ENCODE measurements at regions not wholly inside any gene's neighbourhood (a gene's known extent, or its start where the extent isn't known, plus 50 kb on each side); places are given as distances from the start of the nearest gene placed in this dataset.

DNA sequence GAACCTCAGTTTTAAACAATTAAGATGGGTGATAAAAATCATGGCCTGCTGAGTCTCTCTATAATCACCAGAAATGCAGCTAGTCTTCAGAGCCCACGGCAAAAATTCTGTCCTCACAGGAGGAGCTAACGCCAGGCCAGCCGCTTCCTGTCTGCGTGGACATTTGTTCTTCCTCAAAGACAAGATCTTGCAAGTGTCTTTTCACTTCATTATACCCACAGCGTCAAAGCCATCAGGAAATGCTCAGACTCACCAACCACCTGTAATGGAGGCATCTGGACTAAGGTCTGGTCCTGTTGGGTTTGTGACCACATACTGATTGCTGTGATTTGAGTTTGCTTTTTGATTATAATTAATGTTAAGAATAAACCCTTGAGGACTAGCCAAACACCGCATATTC, 473.8 kb upstream of the MC4R start:
- TF ChIP-seq, protein P1, sequence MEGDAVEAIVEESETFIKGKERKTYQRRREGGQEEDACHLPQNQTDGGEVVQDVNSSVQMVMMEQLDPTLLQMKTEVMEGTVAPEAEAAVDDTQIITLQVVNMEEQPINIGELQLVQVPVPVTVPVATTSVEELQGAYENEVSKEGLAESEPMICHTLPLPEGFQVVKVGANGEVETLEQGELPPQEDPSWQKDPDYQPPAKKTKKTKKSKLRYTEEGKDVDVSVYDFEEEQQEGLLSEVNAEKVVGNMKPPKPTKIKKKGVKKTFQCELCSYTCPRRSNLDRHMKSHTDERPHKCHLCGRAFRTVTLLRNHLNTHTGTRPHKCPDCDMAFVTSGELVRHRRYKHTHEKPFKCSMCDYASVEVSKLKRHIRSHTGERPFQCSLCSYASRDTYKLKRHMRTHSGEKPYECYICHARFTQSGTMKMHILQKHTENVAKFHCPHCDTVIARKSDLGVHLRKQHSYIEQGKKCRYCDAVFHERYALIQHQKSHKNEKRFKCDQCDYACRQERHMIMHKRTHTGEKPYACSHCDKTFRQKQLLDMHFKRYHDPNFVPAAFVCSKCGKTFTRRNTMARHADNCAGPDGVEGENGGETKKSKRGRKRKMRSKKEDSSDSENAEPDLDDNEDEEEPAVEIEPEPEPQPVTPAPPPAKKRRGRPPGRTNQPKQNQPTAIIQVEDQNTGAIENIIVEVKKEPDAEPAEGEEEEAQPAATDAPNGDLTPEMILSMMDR (IDR thresholded peaks at IDR 0.05; ENCODE audit: unreplicated experiment): no peak
- no peaks in the 10 kb centered on the region for H3K36me3 Mint-ChIP-seq (ENCODE audit: low read depth, unreplicated experiment)
- H3K4me3 Mint-ChIP-seq (ENCODE audit: unreplicated experiment): no peak overlapping the region
- peaks cover 1% of the 10 kb centered on the region for H3K27me3 Mint-ChIP-seq (ENCODE audit: unreplicated experiment)
- no peak overlapping the region for H3K27ac Mint-ChIP-seq (ENCODE audit: unreplicated experiment)
- no peaks in the 10 kb centered on the region for H3K9me3 Mint-ChIP-seq (ENCODE audit: unreplicated experiment)
- H3K4me1 Mint-ChIP-seq (ENCODE audit: unreplicated experiment): no peaks in the 10 kb centered on the region
- no peak for DNase-seq (ENCODE audit: low spot score)

DNA sequence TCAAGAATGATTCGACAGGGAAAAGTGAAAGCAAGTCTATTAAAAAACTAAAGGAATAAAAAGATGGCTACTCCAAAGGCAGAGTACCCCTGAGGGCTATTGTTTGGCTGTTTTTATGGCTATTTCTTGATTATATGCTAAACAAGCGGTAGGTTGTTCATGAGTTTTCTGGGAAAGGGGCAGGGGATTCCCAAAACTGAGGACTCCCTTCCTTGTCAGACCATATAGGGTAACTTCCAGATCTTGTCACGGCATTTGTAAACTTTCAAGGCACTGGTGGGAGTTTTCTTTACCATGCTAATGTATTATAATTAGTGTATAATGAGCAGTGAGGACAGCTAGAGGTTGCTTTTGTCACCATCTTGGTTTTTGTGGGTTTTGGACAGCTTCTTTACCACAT, 474.9 kb upstream of the MC4R start:
- Mint-ChIP-seq H3K4me3 (ENCODE audit: unreplicated experiment) (no peak overlapping the region), H3K27ac (ENCODE audit: unreplicated experiment) (no peak overlapping the region), H3K27me3 (ENCODE audit: unreplicated experiment) (no peaks in the 10 kb centered on the region), H3K9me3 (ENCODE audit: unreplicated experiment) (no peaks in the 10 kb centered on the region), H3K4me1 (ENCODE audit: unreplicated experiment) (no peaks in the 10 kb centered on the region), H3K36me3 (ENCODE audit: low read depth, unreplicated experiment) (no peaks in the 10 kb centered on the region)
- no peak for DNase-seq (ENCODE audit: low spot score)
- TF ChIP-seq, protein P1 (IDR thresholded peaks at IDR 0.05; ENCODE audit: unreplicated experiment): no peak

DNA sequence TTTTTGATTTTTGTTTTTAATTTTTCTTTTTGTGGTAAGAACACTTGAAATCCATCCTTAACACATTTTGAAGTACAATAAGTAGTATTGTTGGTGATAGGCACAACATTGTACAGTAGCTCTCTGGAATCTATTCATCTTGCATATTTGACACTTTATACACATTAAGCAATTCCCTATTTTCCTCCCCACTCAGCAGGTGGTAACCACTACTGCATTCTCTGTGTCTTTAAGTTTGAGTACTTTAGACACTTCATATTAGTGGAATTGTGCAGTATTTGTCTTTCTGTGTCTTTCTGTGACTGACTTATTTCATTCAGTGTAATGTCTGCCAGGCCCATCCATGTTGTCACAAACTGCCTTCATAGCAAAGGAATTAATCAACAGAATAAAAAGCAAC, 471.7 kb upstream of the CDH20 start:
- TF ChIP-seq, protein P1 (IDR thresholded peaks at IDR 0.05; ENCODE audit: unreplicated experiment): no peak
- Mint-ChIP-seq H3K4me1 (ENCODE audit: unreplicated experiment) (peaks cover 4% of the 10 kb centered on the region), H3K27me3 (ENCODE audit: unreplicated experiment) (no peaks in the 10 kb centered on the region), H3K27ac (ENCODE audit: unreplicated experiment) (no peak overlapping the region), H3K36me3 (ENCODE audit: low read depth, unreplicated experiment) (no peaks in the 10 kb centered on the region), H3K9me3 (ENCODE audit: unreplicated experiment) (no peaks in the 10 kb centered on the region), H3K4me3 (ENCODE audit: unreplicated experiment) (no peak overlapping the region)
- DNase-seq (ENCODE audit: low spot score): no peak

DNA sequence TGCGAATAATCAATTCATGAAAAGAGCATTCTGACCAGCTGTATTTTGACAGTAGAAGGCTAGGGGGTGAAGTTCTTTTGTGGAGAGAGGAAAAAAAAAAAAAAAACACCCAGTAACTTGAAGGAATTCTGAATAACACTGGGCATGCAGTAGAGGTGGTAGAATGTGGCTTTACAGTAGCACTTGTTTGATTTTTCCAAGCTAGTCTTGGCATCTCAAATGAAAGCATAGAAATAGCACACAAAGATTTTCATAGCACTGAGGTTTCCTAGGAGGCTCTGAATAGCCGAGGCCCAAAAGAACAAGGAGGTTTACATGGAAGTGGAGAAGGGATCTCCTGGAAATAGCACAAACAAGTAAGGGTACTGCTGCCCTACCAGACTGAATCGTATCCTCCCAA, 470.2 kb upstream of the CDH20 start:
- DNase-seq (ENCODE audit: low spot score): no peak
- Mint-ChIP-seq H3K27ac (ENCODE audit: unreplicated experiment) (no peak overlapping the region), H3K4me3 (ENCODE audit: unreplicated experiment) (no peak overlapping the region), H3K4me1 (ENCODE audit: unreplicated experiment) (peaks cover 4% of the 10 kb centered on the region), H3K27me3 (ENCODE audit: unreplicated experiment) (no peaks in the 10 kb centered on the region), H3K9me3 (ENCODE audit: unreplicated experiment) (no peaks in the 10 kb centered on the region), H3K36me3 (ENCODE audit: low read depth, unreplicated experiment) (no peaks in the 10 kb centered on the region)
- TF ChIP-seq, protein P1 (IDR thresholded peaks at IDR 0.05; ENCODE audit: unreplicated experiment): no peak

DNA sequence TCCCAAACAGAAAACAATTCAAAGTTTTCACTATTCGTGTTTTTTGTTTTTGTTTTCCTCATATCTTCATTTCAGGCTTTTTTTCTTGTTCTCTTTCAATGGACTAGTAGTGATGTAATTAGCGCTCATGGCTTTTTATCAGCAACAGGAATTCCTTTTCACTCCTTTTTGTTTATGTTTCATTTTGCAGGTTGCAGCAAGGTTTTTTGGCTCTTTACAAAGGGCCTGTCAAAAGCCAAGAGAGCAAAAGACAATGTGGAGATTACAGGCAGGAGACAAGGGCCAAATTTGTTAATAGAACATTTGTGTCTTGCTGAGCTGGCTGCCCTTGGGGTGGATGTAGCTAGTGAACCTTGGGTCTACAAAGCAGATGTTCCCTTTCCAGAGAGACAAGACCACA, 467.4 kb upstream of the CDH20 start:
- TF ChIP-seq, protein P1 (IDR thresholded peaks at IDR 0.05; ENCODE audit: unreplicated experiment): no peak
- Mint-ChIP-seq H3K9me3 (ENCODE audit: unreplicated experiment) (no peaks in the 10 kb centered on the region), H3K4me3 (ENCODE audit: unreplicated experiment) (no peak overlapping the region), H3K27me3 (ENCODE audit: unreplicated experiment) (no peaks in the 10 kb centered on the region), H3K27ac (ENCODE audit: unreplicated experiment) (no peak overlapping the region), H3K36me3 (ENCODE audit: low read depth, unreplicated experiment) (no peaks in the 10 kb centered on the region), H3K4me1 (ENCODE audit: unreplicated experiment) (peaks cover 4% of the 10 kb centered on the region)
- DNase-seq (ENCODE audit: low spot score): no peak

Data from endothelial cell (in vitro differentiated cells).